Mucosa of descending colon (tissue), 3 donors: ENCODE measurements at regions not wholly inside any gene's neighbourhood (a gene's known extent, or its start where the extent isn't known, plus 50 kb on each side); places are given as distances from the start of the nearest gene placed in this dataset.

Experiments
- ATAC-seq: fragments of 200-7000 bp; cut with Tn5 transposase; one replicate; pipeline ENCODE4 v1.9.1; 2020; ENCODE audit warnings: mild to moderate bottlenecking, moderate library complexity
- DNase-seq, 3 donors: peaks; one replicate each; pipeline ENCODE4 v3.0.0-alpha.2; 2020
- H3K36me3 ChIP-seq: fragments of 200-600 bp; one replicate; pipeline ENCODE4 v1.8.0; 2021; ENCODE audit warnings: low read depth, mild to moderate bottlenecking
- H3K4me1 ChIP-seq: fragments of 200-600 bp; one replicate; pipeline ENCODE4 v1.8.0; 2021; ENCODE audit warnings: low read depth, mild to moderate bottlenecking
- H3K4me3 ChIP-seq: fragments of 200-600 bp; one replicate; pipeline ENCODE4 v1.8.0; 2021; ENCODE audit warnings: mild to moderate bottlenecking
- H3K9me3 ChIP-seq: fragments of 200-600 bp; one replicate; pipeline ENCODE4 v1.8.0; 2021; ENCODE audit warnings: mild to moderate bottlenecking
- intact Hi-C, 2 donors: fragments of 100-400 bp; cut with DNase I in 1 of 2; cut with micrococcal nuclease in 1 of 2; formaldehyde crosslinking; loops; one replicate each; pipeline versions ENCODE4 v1.11.0 to v1.11.1; 2022; cut with DNase I, micrococcal nuclease
- TF ChIP-seq, protein P1 (sequence below): fragments of 200-600 bp; IDR thresholded peaks from one replicate; pipeline ENCODE4 v1.8.0; 2022; ENCODE audit warnings: antibody characterized with exemption, mild to moderate bottlenecking
- donor health status: DM: no; HTN: no; CAD: no; lungs with moderate emphysema.
- donor health status: DM: no; HTN: no; CAD: no.
- donor health status: DM: no; HTN: yes; CAD: no.

DNA sequence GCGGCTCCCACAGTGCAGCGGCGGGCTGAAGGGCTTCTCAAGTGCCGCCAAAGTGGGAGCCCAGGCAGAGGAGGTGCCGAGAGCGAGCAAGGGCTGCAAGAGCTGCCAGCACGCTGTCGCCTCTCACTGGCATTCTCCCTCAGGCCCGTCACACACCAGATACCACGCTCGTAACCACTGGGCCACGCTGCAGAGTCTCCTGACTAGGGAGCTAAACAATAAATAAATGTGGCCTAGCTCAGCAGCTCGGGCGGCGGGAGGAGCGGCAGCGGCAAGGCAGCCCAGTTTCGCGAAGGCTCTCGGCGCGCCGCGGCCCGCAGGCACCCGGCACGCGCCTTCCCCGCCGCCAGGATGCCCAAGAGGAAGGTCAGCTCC, 55.9 kb upstream of the FAM174B start:
- intact Hi-C loops, result loop anchor here (10.0 kb wide), 1 partner anchor 187 kb away; no protein-coding TSS in a partner anchor
- ATAC-seq, result no peak
- H3K9me3 ChIP-seq, result no peaks in the 10 kb centered on the region
- no peaks in the 10 kb centered on the region for H3K36me3 ChIP-seq
- no peak overlapping the region for H3K4me3 ChIP-seq
- no peaks in the 10 kb centered on the region for H3K4me1 ChIP-seq
- TF ChIP-seq, protein P1, sequence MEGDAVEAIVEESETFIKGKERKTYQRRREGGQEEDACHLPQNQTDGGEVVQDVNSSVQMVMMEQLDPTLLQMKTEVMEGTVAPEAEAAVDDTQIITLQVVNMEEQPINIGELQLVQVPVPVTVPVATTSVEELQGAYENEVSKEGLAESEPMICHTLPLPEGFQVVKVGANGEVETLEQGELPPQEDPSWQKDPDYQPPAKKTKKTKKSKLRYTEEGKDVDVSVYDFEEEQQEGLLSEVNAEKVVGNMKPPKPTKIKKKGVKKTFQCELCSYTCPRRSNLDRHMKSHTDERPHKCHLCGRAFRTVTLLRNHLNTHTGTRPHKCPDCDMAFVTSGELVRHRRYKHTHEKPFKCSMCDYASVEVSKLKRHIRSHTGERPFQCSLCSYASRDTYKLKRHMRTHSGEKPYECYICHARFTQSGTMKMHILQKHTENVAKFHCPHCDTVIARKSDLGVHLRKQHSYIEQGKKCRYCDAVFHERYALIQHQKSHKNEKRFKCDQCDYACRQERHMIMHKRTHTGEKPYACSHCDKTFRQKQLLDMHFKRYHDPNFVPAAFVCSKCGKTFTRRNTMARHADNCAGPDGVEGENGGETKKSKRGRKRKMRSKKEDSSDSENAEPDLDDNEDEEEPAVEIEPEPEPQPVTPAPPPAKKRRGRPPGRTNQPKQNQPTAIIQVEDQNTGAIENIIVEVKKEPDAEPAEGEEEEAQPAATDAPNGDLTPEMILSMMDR, result no peak
- no peak for DNase-seq

DNA sequence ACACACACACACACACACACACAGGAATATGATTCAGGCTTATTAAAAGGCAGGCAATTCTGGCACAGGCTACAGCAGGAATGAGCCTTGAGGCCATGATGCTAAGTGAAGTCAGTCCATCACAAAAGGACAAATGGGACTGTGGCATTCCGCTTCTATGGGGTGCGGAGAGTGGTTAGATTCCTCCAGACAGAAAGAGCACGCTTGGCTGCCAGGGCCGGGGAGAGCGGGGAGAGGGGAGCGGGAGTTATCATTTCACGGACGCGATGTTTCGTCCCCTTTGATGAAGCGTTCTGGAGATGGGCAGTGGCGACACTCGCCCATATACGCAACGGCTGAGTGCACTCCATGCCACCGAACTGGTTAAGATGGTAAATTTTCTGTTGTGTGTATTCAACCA, 58.5 kb upstream of the FAM174B start:
- no peak for DNase-seq
- no peak overlapping the region for H3K4me3 ChIP-seq
- H3K9me3 ChIP-seq, result no peaks in the 10 kb centered on the region
- intact Hi-C loops, result loop anchor here (10.0 kb wide), 1 partner anchor 189 kb away; no protein-coding TSS in a partner anchor
- H3K36me3 ChIP-seq, result no peaks in the 10 kb centered on the region
- ATAC-seq, result peak; percentile 57
- H3K4me1 ChIP-seq, result no peaks in the 10 kb centered on the region
- TF ChIP-seq, protein P1, result no peak

DNA sequence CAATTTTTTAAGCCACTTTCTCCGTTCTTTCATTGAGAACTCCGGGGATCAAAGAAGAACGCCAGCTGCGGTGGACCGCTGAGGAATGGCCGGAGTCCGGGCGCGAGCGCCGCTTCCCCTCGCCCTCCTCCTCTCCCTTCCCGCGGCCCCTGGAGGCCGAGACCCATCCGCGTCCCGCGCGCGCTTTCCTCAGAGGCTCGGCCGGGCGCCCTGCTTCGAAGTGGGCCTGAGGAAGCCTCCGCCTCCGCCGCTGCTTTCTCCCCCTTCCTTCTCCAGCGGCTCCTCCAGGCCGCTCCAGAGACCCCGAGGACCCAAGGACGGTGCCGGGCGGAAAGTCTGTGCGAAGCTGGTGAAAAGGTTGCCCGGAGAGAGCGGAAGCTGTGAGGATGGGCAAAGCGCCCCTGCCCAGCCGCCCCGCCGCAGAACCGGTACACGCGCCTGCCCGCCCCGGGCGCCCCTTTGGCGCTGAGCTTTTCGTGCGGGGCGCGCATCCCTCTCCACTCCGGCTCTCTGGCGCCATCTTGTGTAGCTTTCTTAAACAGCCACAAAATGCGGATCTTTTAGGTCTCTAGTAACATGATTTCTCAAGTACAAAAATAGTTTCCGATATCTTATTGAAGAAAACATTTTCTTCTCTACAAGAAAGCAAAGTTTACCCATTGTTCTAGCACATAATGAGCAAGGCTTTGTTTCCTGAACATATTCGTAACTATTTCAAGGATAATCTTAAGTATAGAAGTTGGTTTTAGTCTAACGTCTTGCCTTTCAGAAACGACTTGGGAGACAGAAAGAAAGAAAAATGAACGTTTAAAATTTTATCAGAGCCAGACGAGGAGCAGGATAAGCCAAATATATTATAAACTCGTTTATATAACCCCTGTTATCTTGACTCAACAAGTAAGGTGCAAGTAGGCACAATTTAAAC, 59.2 kb upstream of the FAM174B start:
- H3K9me3 ChIP-seq, result no peaks in the 10 kb centered on the region
- DNase-seq, result peak; percentile 61 to 80 (median 68)
- no peaks in the 10 kb centered on the region for H3K4me1 ChIP-seq
- H3K4me3 ChIP-seq, result no peak overlapping the region
- TF ChIP-seq, protein P1, result peak; percentile 69
- intact Hi-C loops, result loop anchor here (10.0 kb wide), 1 partner anchor 190 kb away; no protein-coding TSS in a partner anchor
- ATAC-seq, result peak; percentile 95
- H3K36me3 ChIP-seq, result no peaks in the 10 kb centered on the region

DNA sequence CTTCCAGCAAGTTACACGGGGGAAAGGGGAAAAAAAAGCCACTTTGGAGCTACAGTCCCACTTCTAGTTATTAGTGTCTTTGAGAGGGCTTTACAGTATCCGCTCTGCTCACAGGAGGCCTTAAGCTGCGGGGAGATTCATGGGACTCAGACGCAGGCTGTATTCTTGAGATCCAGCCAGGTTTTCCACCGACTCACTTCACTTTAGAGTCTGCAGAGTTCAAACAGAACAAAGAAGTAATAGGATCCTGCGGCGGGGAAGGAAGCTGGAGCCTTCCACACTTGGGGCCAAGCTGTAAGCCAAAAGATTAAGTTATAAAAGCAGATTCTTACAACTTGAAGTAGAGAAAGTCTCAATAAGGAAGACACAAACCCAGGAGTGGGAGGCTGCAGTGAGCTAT, 60.2 kb upstream of the FAM174B start:
- Histone ChIP-seq H3K9me3 (no peaks in the 10 kb centered on the region), H3K36me3 (no peaks in the 10 kb centered on the region), H3K4me1 (no peaks in the 10 kb centered on the region), H3K4me3 (no peak overlapping the region)
- ATAC-seq (no peak), DNase-seq (no peak)
- TF ChIP-seq, protein P1, result no peak
- intact Hi-C loops, result loop anchor here (10.0 kb wide), 1 partner anchor 191 kb away; no protein-coding TSS in a partner anchor

DNA sequence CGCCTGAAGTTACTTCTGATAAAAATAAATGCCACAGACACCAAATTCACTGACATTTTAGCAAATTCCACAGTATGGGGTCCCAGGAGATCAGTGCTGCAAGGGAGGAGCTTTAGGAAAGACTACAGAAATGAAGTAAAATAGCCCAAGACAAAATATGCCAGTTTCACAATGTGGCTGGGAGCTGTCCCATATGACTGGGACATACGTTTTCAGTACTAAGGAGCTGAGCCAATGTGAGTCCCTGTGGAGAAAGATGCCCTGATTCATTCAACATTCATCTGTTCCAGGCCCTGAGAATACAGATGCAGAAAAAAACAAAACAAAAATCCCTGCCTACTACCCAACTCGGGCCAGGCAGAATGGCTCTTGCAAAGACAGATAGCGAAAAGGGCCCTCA, 63.4 kb upstream of the FAM174B start:
- ATAC-seq (no peak), DNase-seq (no peak)
- Histone ChIP-seq H3K36me3 (no peaks in the 10 kb centered on the region), H3K9me3 (no peaks in the 10 kb centered on the region), H3K4me3 (no peak overlapping the region), H3K4me1 (no peaks in the 10 kb centered on the region)
- TF ChIP-seq, protein P1, result no peak
- intact Hi-C loops, result loop anchor here (10.0 kb wide), 1 partner anchor 194 kb away; no protein-coding TSS in a partner anchor
